ENCODE measurements at regions not wholly inside any gene's neighbourhood (a gene's known extent, or its start where the extent isn't known, plus 50 kb on each side); places are given as distances from the start of the nearest gene placed in this dataset.

GRCh38 chr20:12153628-12154027, 235.9 kb downstream of the BTBD3 start:
- TF ChIP-seq TCF4 (CRISPR knock-in tag; IDR thresholded peaks at IDR 0.05; ENCODE audit: borderline replicate concordance) (no peak), ISL1 (CRISPR knock-in tag; IDR thresholded peaks at IDR 0.05) (no peak), CSDC2 (CRISPR knock-in tag; IDR thresholded peaks at IDR 0.05) (no peak), CSRNP3 (CRISPR knock-in tag; IDR thresholded peaks at IDR 0.05) (no peak), GLIS3 (CRISPR knock-in tag; IDR thresholded peaks at IDR 0.05) (no peak), ESRRG (CRISPR knock-in tag; IDR thresholded peaks at IDR 0.05) (no peak), PPARA (CRISPR knock-in tag; IDR thresholded peaks at IDR 0.05; ENCODE audit: borderline replicate concordance) (no peak)
- ATAC-seq, result no peak

GRCh38 chr20:12156252-12156651, 238.6 kb downstream of the BTBD3 start:
- TF ChIP-seq PATZ1 (CRISPR knock-in tag; IDR thresholded peaks at IDR 0.05; ENCODE audit: borderline replicate concordance) (no peak), TOX (CRISPR knock-in tag; IDR thresholded peaks at IDR 0.05; ENCODE audit: borderline replicate concordance) (no peak), SNAI2 (CRISPR knock-in tag; IDR thresholded peaks at IDR 0.05) (no peak), CSRNP3 (CRISPR knock-in tag; IDR thresholded peaks at IDR 0.05) (no peak), BACH2 (CRISPR knock-in tag; IDR thresholded peaks at IDR 0.05; ENCODE audit: borderline replicate concordance) (no peak)
- ATAC-seq, result no peak

GRCh38 chr20:12159261-12159660, 241.6 kb downstream of the BTBD3 start:
- TF ChIP-seq TCF4 (CRISPR knock-in tag; IDR thresholded peaks at IDR 0.05; ENCODE audit: borderline replicate concordance) (no peak), CSDC2 (CRISPR knock-in tag; IDR thresholded peaks at IDR 0.05) (no peak), SNAI2 (CRISPR knock-in tag; IDR thresholded peaks at IDR 0.05) (no peak), BACH2 (CRISPR knock-in tag; IDR thresholded peaks at IDR 0.05; ENCODE audit: borderline replicate concordance) (no peak), ZNF70 (CRISPR knock-in tag; IDR thresholded peaks at IDR 0.05) (no peak)
- ATAC-seq, result no peak

- ATAC-seq, result no peak
- TF ChIP-seq TOX (CRISPR knock-in tag; IDR thresholded peaks at IDR 0.05; ENCODE audit: borderline replicate concordance) (no peak), ZNF8 (CRISPR knock-in tag; IDR thresholded peaks at IDR 0.05) (no peak), ZFP3 (CRISPR knock-in tag; IDR thresholded peaks at IDR 0.05) (no peak), ZNF565 (CRISPR knock-in tag; conservative IDR thresholded peaks at IDR 0.05; ENCODE audit: low read depth) (no peak), ISL1 (CRISPR knock-in tag; IDR thresholded peaks at IDR 0.05) (no peak), ZFP30 (CRISPR knock-in tag; IDR thresholded peaks at IDR 0.05) (no peak)
Observed at GRCh38 chr20:12161734-12162133, 244.0 kb downstream of the BTBD3 start.

- peak; percentile 27; the same call in 1 of the 3 replicates for ATAC-seq
- TF ChIP-seq CREB5 (CRISPR knock-in tag; IDR thresholded peaks at IDR 0.05; ENCODE audit: low read depth) (peak; percentile 57; the same call in 1 of the 2 replicates), PATZ1 (CRISPR knock-in tag; IDR thresholded peaks at IDR 0.05; ENCODE audit: borderline replicate concordance) (peak; percentile 39; the same call in 1 of the 2 replicates), ESRRG (CRISPR knock-in tag; IDR thresholded peaks at IDR 0.05) (no peak), ARNTL (CRISPR knock-in tag; IDR thresholded peaks at IDR 0.05; ENCODE audit: borderline replicate concordance, low read depth) (no peak), ZNF70 (CRISPR knock-in tag; IDR thresholded peaks at IDR 0.05) (peak; percentile 12; the same call in 1 of the 2 replicates), RARB (CRISPR knock-in tag; IDR thresholded peaks at IDR 0.05) (no peak), TSHZ2 (CRISPR knock-in tag; IDR thresholded peaks at IDR 0.05) (peak; percentile 33; the same call in 1 of the 2 replicates), TOX (CRISPR knock-in tag; IDR thresholded peaks at IDR 0.05; ENCODE audit: borderline replicate concordance) (no peak), ZNF565 (CRISPR knock-in tag; conservative IDR thresholded peaks at IDR 0.05; ENCODE audit: low read depth) (no peak), ZNF8 (CRISPR knock-in tag; IDR thresholded peaks at IDR 0.05) (no peak), ZC3H10 (CRISPR knock-in tag; IDR thresholded peaks at IDR 0.05) (no peak), GLIS3 (CRISPR knock-in tag; IDR thresholded peaks at IDR 0.05) (no peak), SNAI2 (CRISPR knock-in tag; IDR thresholded peaks at IDR 0.05) (0 out of 2 replicates have a peak, but pooled peaks have one; percentile 65), PPARA (CRISPR knock-in tag; IDR thresholded peaks at IDR 0.05; ENCODE audit: borderline replicate concordance) (no peak), OSR1 (CRISPR knock-in tag; IDR thresholded peaks at IDR 0.05) (no peak), TCF4 (CRISPR knock-in tag; IDR thresholded peaks at IDR 0.05; ENCODE audit: borderline replicate concordance) (peak; percentile 88)
Observed at GRCh38 chr20:12166053-12166717, 248.5 kb downstream of the BTBD3 start.
